T-helper 1 cell treated with Interleukin-12 subunit alpha and Interleukin-12 subunit beta and Interleukin-4 antibody, amounts not matched to agents 30 ng/mL and 1 ng/mL, for 36 hours (primary cell): ENCODE measurements at regions not wholly inside any gene's neighbourhood (a gene's known extent, or its start where the extent isn't known, plus 50 kb on each side); places are given as distances from the start of the nearest gene placed in this dataset.
"Not testable (repeated sequence)": the region's sequence is repeated elsewhere in the genome, so short reads cannot be mapped to it uniquely, and the experiment has no call there.

Experiments
- intact Hi-C: fragments of 100-400 bp; cut with micrococcal nuclease; formaldehyde crosslinking; loops from one replicate; pipeline ENCODE4 v1.15.1; 2024

- intact Hi-C loops = no loop called here
These were observed 52.5 kb upstream of the RESF1 start for GRCh38 chr12:31906557-31907301.

- intact Hi-C loops = no loop called here
These were observed 56.2 kb upstream of the RESF1 start for GRCh38 chr12:31903025-31903424.

DNA sequence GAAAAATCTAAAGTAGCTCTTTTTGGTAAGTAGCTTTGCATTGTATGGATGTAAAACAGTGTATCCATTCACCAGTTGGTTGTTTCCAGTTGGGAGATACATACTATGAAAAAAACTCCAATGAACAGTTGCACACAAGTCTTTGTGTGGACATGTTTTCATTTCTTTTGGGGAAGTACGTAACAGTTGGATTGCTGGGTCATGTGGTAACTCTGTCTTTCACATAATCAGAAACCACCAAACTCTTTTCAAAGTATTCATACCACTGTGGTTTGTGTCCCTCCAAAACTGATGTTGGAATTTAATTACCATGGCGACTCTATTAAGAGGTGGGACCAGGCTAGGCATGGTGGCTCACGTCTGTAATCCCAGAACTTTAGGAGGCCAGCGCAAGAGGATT is 58.9 kb upstream of the RESF1 start:
- intact Hi-C loops = no loop called here

GRCh38 chr12:31899109-31899508 is 60.1 kb upstream of the RESF1 start:
- intact Hi-C loops = loop anchor here (5.0 to 10.0 kb wide), 2 partner anchors 64 to 577 kb away; no protein-coding TSS in a partner anchor

- intact Hi-C loops = loop anchor here (2.0 to 10.0 kb wide), 3 partner anchors 31 to 576 kb away; no protein-coding TSS in a partner anchor
These were observed 61.3 kb upstream of the RESF1 start for GRCh38 chr12:31897781-31898503.

DNA sequence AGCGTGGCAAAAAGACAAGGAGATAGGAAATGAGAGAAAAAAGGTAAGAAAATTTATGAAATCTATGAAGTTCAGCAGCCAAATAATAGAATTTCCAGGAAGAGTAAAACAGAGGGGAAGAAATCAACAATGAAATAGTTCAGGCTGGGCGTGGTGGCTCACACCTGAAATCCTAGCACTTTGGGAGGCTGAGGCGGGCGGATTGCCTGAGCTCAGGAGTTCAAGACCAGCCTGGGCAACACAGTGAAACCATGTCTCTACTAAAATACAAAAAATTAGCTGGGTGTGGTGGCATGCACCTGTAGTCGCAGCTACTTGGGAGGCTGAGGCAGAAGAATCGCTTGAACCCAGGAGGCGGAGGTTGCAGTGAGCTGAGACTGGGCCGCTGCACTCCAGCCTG is 62.1 kb upstream of the RESF1 start:
- intact Hi-C loops = loop anchor here (2.0 to 10.0 kb wide), 3 partner anchors 32 to 575 kb away; no protein-coding TSS in a partner anchor

- intact Hi-C loops = loop anchor here (1.0 to 10.0 kb wide), 11 partner anchors 21 to 574 kb away; partner anchors contain the start of genes AMN1, ETFBKMT and RESF1
These were observed 62.6 kb upstream of the RESF1 start for GRCh38 chr12:31896514-31897039.

DNA sequence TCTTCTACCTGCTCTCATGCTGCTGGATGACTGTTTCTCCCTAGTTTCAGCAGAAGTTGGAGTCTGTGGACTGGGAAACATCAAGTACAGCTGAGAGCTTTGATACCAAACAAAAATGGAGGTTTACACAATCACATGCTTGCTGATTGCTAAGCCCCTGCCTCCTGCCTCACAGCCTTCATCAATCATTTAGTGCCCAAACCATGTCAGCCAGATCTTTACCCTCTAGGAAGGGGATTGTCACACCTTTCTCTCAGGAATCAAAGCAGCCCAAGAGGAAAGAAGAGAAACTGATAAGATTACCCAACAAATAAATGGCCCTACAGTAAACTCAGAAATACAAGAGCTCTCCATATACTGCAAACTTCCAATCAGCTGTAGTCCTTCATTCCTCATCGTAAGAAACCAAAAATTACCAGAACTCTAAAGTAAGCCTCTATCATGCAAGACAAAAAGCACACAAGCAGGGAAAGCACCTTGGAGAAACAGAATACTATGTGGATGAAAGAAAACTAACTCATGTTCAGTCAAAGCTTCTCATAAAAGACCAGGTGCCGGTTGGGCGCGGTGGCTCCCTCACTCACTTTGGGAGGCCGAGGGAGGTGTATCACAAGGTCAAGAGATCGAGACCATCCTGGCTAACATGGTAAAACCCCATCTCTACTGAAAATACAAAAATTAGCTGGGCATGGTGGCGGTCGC is 63.6 kb upstream of the RESF1 start:
- intact Hi-C loops = loop anchor here (1.0 to 10.0 kb wide), 11 partner anchors 20 to 573 kb away; partner anchors contain the start of genes AMN1, ETFBKMT and RESF1

DNA sequence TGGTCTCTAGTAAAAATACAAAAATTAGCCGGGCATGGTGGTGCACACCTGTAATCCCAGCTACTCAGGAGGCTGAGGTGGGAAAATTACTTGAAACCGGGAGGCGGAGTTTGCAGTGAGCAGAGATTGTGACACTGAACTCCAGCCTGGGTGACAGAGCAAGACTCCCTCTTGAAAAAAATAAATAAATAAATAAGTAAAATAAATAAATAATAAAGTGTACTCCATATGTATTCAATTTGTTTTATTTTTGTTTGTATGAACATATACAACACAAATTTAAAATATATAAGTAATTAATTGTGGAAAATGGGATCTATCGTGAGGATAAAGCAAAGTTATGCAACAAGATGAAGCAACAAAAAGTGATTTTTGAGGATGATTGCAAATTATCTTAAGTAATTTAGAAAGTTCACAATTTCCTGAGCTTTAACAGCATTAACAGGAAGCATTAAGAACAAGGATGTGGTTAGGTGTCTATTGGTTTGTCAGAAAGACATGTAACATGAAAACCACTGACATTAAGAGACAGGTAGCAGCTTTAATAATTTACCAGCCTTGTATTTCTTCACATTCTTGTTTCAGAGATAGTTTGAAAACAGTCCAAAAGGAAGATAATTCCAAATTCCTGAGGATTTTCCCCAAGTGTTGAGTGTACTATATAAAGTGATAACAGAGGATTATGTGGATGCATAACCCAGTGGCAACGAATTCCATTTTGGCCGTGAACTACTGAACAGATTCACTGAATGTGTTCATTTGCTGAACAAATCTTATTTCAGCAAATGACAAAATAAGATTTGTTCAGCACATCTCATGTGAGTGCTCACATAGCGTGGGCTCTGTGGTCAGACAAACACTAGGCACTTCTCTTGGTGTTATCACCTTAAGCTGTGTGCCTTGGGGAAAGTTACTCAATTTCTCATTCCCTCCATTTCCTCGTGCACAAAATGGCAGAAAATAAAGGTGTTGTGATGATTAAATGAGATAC is 68.6 kb upstream of the RESF1 start:
- intact Hi-C loops = loop anchor here (1.0 to 10.0 kb wide), 3 partner anchors 15 to 69 kb away; partner anchors contain the start of gene RESF1

DNA sequence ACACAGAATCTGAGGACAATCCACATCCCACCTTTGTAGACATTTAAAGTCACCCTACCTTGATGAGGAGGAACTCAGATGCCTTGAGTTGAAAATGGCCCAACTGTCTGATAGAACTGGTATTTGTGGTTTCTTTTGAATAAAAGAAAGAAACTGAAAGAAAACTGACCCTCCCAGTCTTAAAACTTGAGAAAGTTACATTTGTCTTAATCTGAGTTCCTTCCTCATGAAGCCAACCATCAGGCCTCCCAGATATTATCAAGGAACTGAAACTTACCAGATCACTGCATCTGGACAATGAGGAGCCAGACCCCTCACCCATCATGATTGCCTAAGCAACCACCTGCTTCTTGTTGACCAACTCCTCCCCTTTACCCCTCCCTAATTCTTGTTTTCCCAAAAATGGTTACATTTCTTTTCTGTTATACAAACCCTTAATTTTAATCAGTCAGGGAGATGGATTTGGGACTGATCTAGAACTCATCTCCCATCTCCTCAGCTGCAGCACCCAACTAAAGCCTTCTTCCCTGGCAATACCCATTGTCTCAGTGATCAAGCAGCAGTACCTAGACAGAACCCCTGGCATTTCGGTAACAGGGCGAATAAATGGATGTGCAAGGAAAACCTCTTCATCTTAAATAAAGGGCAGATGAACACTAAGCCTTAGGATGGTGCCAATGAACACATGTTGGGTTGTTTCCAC is 72.0 kb upstream of the RESF1 start:
- intact Hi-C loops = no loop called here

DNA sequence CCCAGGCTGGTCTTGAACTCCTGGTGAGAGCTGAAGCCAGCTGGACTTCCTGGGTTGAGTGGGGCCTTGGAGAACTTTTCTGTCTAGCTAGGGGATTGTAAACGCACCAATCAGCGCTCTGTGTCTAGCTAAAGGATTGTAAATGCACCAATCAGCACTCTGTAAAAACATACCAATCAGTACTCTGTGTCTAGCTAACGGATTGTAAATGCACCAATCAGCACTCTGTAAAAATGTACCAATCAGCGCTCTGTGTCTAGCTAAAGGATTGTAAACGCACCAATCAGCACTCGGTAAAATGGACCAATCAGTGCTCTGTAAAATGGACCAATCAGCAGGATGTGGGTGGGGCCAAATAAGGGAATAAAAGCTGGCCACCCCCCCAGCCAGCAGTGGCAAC is 76.5 kb upstream of the RESF1 start:
- intact Hi-C loops = not testable (repeated sequence)

- intact Hi-C loops = no loop called here
These were observed 78.9 kb upstream of the RESF1 start for GRCh38 chr12:31880340-31880739.

GRCh38 chr12:31877884-31878283 is 81.3 kb upstream of the RESF1 start:
- intact Hi-C loops = loop anchor here (5.0 kb wide), 1 partner anchor 76 kb away; no protein-coding TSS in a partner anchor

- intact Hi-C loops = loop anchor here (5.0 kb wide), 1 partner anchor 74 kb away; no protein-coding TSS in a partner anchor
These were observed 82.4 kb upstream of the RESF1 start for GRCh38 chr12:31876568-31877424.

DNA sequence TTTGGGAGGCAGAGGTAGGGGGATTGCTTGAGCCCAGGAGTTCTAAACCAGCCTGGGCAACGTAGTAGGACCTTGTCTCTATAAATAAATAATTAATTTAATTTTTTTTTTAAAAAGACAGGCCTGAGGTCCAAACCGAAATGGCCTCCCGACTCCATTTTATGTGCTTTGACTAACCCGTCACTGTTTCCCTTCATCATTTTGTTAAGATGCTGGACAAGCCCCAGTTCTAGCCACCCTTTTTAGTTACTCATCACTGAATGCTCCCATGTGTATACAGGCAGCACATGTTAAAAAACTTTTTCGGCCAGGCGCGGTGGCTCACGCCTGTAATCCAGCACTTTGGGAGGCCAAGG is 83.6 kb upstream of the RESF1 start:
- intact Hi-C loops = loop anchor here (1.0 to 5.0 kb wide), 8 partner anchors 15 to 216 kb away; partner anchors contain the start of genes AMN1, ETFBKMT and RESF1

DNA sequence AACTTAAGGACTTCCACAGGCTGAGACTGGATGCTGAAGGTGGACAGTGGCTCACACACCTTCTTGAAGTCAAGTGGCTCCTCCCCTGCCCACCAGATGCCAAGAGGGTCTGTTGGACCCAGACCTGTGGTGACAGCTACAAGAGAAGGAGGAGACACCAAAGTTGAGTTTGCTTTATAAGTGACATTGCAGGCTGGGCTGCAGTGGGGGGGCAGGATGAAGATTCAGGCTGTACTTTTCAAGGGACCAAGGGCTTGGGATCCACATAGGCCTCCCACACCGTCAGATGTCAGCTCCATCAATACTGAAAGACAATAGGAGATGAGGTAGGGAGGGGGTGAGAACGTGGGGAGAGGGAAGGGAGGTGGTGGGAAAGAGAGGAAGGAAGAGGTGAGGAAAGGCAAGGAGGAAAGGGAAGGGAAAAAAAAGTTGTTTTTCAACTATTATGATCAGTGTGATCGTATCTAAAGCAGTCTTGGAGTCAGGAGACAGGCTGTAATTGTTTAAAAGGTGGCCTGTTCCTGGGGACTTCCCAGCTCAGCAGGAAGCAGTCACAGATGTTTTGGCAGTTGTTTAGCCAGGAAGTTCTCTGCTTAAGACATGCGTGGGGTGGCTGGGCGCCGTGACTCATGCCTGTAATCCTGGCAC is 84.1 kb upstream of the RESF1 start:
- intact Hi-C loops = loop anchor here (1.0 to 5.0 kb wide), 8 partner anchors 15 to 216 kb away; partner anchors contain the start of genes AMN1, ETFBKMT and RESF1

DNA sequence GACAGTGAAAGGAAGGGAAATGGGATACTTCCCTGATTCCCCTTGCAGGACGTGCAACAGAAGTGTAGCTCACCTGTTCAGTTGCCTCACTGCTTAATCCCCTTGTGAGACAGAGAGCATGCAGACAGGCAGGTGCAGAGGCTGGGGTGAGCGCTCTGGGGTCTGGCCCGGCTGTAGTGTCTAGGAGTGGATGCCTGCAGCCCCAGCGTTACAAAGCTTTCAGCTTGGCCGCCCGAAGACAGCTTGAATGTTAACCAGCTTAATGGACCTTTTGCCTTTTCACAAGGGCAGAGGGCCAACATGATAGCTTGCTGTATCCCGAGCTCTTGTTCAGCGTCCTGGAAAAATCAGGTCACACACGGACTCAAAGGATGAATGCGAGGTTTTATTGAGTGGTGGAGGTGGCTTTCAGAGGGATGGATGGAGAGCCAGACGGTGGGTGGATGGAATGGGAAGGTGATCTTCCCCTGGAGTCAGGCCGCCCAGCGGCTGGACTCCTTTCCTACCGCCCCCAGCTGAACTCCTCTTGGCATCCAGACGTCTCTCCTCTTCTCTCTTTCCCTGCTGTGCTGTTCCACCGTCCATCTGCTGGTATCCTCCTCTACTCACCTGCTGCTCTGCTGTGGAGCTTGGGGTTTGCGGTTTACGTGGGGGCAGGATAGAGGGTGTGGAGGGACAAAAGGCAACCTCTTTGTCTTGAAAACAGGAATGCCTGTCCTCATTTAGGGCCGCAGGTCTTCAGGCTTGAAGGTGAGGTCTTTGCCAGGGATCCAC is 86.2 kb upstream of the RESF1 start:
- intact Hi-C loops = no loop called here
